GM10266 (cell line): ENCODE measurements at regions not wholly inside any gene's neighbourhood (a gene's known extent, or its start where the extent isn't known, plus 50 kb on each side); places are given as distances from the start of the nearest gene placed in this dataset.

Experiments used
- DNase-seq: peaks from one replicate; pipeline ENCODE4 v3.0.0; 2012; ENCODE audit errors: extremely low spot score
- TF ChIP-seq, protein P1 (sequence below): IDR thresholded peaks from 2 replicates; pipeline ENCODE4 v1.5.1; 2012; ENCODE audit warnings: mild to moderate bottlenecking, low read depth; ENCODE audit not compliant: control insufficient read depth, insufficient read depth; ENCODE audit errors: missing control alignments

DNA sequence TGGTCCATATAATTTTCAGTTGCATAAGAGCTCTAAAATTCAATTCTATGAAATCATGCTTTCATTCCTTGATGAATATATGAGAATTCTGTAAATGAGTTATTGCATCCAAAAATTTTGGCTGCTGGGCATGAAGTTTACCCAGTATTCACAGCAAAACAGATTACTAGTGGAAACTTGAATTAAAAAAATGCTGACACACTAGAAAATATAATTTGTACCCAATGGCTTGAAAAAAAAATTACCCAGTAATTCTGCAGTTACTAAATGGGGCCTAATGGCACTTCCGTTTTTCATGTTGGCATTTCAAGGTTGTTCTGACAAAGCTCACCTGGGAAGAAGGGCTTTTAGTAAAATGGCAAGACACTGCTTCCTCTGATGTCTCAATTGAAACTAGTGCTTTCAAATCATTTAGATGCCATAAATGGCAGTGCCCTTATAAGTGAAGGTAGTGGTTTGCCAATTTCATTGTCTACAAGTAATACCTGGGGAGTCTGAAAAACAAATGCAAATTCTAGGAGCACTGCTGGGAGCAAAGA, 343.6 kb downstream of the TDRD15 start:
- TF ChIP-seq, protein P1, sequence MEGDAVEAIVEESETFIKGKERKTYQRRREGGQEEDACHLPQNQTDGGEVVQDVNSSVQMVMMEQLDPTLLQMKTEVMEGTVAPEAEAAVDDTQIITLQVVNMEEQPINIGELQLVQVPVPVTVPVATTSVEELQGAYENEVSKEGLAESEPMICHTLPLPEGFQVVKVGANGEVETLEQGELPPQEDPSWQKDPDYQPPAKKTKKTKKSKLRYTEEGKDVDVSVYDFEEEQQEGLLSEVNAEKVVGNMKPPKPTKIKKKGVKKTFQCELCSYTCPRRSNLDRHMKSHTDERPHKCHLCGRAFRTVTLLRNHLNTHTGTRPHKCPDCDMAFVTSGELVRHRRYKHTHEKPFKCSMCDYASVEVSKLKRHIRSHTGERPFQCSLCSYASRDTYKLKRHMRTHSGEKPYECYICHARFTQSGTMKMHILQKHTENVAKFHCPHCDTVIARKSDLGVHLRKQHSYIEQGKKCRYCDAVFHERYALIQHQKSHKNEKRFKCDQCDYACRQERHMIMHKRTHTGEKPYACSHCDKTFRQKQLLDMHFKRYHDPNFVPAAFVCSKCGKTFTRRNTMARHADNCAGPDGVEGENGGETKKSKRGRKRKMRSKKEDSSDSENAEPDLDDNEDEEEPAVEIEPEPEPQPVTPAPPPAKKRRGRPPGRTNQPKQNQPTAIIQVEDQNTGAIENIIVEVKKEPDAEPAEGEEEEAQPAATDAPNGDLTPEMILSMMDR, result no peak
- DNase-seq, result no peak

DNA sequence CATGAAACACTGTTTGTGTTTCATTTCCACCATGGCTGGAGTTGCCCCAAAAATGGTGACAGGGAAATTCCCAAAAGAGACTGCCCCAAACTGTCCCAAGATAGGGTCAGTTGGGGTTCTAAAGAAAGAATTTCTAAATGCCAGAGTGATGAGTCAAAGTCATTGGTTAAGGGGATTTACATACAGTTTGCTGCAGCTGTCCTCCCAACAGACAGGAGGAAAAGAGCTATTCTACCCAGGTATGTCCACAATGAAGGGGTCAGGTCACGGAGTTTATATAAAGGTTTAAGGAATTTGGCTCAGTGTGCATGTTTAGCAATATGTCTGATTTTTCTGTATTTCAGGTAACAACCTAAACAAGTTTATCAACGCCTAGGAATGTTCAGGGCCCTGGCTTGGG, 344.1 kb downstream of the TDRD15 start:
- TF ChIP-seq, protein P1, result no peak
- no peak for DNase-seq

DNA sequence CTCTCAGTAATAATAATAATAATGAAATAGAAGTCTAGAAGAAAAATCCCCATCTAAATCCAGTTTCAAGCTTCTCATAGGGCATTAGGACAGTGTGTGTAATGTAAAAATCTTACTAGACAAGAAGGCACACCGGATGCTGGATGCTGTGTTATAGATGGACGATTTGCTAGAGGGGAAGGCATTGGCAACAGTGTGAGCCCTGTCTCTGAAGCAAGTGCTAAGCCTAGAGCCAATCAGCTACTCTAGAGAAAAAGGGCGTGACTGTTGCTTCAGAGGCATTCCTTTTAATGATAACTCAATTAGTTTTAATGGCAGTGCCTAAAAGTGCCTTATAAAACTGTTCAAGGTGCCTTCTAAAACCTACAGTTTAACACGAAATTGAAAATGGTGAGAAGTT, 344.9 kb downstream of the TDRD15 start:
- no peak for DNase-seq
- TF ChIP-seq, protein P1, result no peak

DNA sequence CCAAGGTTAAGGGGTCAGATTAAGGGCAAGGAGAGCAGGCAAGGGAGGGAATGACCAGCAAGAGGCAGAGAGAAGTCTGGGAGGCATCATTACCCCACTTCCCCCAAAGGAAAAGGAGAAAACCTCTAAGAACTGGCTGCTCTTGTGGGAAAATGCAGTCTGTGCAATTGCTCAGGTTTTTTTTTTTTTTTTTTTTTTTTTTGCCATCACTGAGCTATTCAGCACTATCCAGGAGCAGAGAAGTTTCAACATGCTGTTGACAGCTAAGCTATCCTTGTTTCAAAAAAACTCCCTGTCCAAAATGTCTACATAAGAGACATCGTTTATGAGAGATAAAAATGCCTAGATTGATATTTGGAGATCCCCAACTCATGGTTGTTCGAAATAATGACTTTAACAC, 345.4 kb downstream of the TDRD15 start:
- DNase-seq, result no peak
- TF ChIP-seq, protein P1, result no peak

DNA sequence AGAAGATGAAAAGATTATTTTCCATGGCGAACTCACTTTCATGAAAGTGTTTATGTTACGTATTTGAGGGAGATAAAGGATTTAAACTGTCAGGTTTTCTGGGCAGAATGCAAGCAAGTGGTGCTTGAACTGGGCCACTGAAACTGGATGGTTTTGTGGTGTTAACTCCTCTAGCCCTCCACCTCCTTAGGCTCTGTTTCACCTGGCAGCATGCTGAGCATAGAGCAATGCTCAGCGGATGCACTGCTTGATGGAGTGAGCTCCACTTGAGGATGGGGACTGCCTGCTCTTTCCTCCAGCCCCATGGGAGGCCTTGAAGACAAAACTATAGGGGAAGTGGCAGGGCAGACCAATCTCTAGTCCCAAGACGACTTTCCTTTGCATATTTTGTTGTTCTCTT, 345.8 kb downstream of the TDRD15 start:
- TF ChIP-seq, protein P1, result no peak
- DNase-seq, result no peak

DNA sequence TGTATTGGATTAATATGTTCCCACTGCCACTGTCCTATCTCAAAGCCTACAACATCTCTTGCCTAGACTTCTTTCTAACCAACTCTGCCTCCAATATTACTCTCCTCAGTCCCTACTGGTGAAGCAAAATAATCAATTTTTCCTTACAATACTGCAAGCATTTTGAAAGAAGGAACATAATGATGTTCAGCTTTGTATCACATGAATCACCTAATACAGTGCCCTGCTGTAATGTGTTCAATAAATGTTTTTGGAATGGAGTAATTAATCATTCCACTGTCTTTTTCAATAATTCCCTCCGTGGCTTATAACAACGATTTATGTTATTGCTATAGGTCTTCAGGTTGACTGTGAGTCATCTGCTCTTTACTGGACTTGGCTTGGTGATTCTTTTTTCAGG, 356.4 kb downstream of the TDRD15 start:
- TF ChIP-seq, protein P1, result no peak
- DNase-seq, result no peak

DNA sequence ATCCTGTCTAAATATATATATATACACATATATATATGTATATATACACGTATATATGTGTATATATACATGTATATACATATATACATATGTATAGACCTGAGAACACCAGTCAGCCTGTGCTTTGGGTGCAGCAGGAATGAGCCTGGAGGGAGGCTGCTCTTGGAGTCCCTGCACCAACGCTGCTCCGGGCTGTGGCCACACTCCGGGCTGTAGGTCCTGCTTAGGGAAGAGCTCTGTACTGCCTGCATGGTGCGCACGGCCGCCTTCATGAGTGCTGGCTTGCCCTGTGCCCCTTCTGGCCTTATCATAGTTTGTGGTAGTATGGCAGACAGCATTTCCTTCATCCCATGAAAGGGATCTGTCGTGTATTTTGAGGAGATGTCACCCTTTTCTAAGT, 360.9 kb downstream of the TDRD15 start:
- DNase-seq, result no peak
- TF ChIP-seq, protein P1, result no peak
